Neuronal stem cell (in vitro differentiated cells): ENCODE measurements at regions not wholly inside any gene's neighbourhood (a gene's known extent, or its start where the extent isn't known, plus 50 kb on each side); places are given as distances from the start of the nearest gene placed in this dataset.

Experiments
- DNase-seq: peaks from one replicate; pipeline ENCODE4 v3.0.0-alpha.2; 2013; ENCODE audit warnings: low spot score
- H2AFZ ChIP-seq: one replicate; pipeline ENCODE4 v1.6.1; 2013; ENCODE audit warnings: mild to moderate bottlenecking, low read length, inconsistent platforms
- H2AK5ac ChIP-seq: 2 replicates; pipeline ENCODE4 v1.6.1; 2013; ENCODE audit warnings: low read depth, mild to moderate bottlenecking, inconsistent platforms, low read length, moderate library complexity, mixed read lengths
- H2BK120ac ChIP-seq: 2 replicates; pipeline ENCODE4 v1.6.1; 2013; ENCODE audit warnings: low read depth, mild to moderate bottlenecking, inconsistent platforms, low read length, moderate library complexity, mixed read lengths
- H2BK12ac ChIP-seq: one replicate; pipeline ENCODE4 v1.6.1; 2013; ENCODE audit warnings: low read length, inconsistent platforms
- H2BK15ac ChIP-seq: 2 replicates; pipeline ENCODE4 v1.6.1; 2013; ENCODE audit warnings: mild to moderate bottlenecking, low read length, inconsistent platforms, mixed read lengths
- H2BK5ac ChIP-seq: one replicate; pipeline ENCODE4 v1.6.1; 2013; ENCODE audit warnings: inconsistent platforms, mild to moderate bottlenecking, low read length, moderate library complexity
- H3K14ac ChIP-seq: one replicate; pipeline ENCODE4 v1.6.1; 2013; ENCODE audit warnings: low read length, inconsistent platforms
- H3K18ac ChIP-seq: 2 replicates; pipeline ENCODE4 v1.6.1; 2013; ENCODE audit warnings: low read length, inconsistent platforms
- H3K23ac ChIP-seq: 2 replicates; pipeline ENCODE4 v1.6.1; 2013; ENCODE audit warnings: low read depth, mild to moderate bottlenecking, mixed read lengths, low read length, inconsistent platforms; ENCODE audit not compliant: poor library complexity
- H3K27ac ChIP-seq: replicated peaks from 3 replicates; pipeline ENCODE4 v1.5.1; 2013; ENCODE audit warnings: low read length, inconsistent platforms
- H3K27me3 ChIP-seq, 3 experiments: 2 replicates each; pipeline ENCODE4 v1.6.1; 2013; ENCODE audit warnings: low read length in 3 of 3, mild to moderate bottlenecking in 2 of 3, inconsistent platforms in 1 of 3, low read depth in 1 of 3, mixed read lengths in 1 of 3, moderate library complexity in 1 of 3; ENCODE audit not compliant: control insufficient read depth in 3 of 3, insufficient read depth in 3 of 3
- H3K36me3 ChIP-seq, 2 donors: replicated peaks in 1 of 2; 2 replicates each; pipeline ENCODE4 v1.6.1; 2013; ENCODE audit warnings: low read length in 2 of 2; ENCODE audit not compliant: control insufficient read depth in 2 of 2, insufficient read depth in 2 of 2
- H3K4ac ChIP-seq: 2 replicates; pipeline ENCODE4 v1.6.1; 2013; ENCODE audit warnings: inconsistent platforms, mild to moderate bottlenecking, low read length, moderate library complexity
- H3K4me1 ChIP-seq, 2 donors: 1 replicate in 1 of 2; 2 replicates in 1 of 2; pipeline ENCODE4 v1.6.1; 2013; ENCODE audit warnings: low read length in 2 of 2, low read depth in 1 of 2; ENCODE audit not compliant: control insufficient read depth in 2 of 2, insufficient read depth in 1 of 2
- H3K4me2 ChIP-seq: one replicate; pipeline ENCODE4 v1.6.1; 2013; ENCODE audit warnings: mild to moderate bottlenecking, low read length, inconsistent platforms; ENCODE audit not compliant: insufficient read depth, poor library complexity, severe bottlenecking
- H3K4me3 ChIP-seq, 2 donors: 2 replicates each; pipeline ENCODE4 v1.5.1; 2013; ENCODE audit warnings: low read length in 2 of 2, mild to moderate bottlenecking in 2 of 2, inconsistent platforms in 1 of 2, moderate library complexity in 1 of 2
- H3K79me1 ChIP-seq: one replicate; pipeline ENCODE4 v1.6.1; 2013; ENCODE audit warnings: low read depth, mild to moderate bottlenecking, inconsistent platforms, low read length, moderate library complexity
- H3K9ac ChIP-seq: one replicate; pipeline ENCODE4 v1.6.1; 2013; ENCODE audit warnings: mild to moderate bottlenecking, low read depth, low read length, inconsistent platforms; ENCODE audit not compliant: poor library complexity
- H3K9me3 ChIP-seq, 2 donors: replicated peaks in 1 of 2; 2 replicates each; pipeline versions ENCODE3 to v1.6.1; 2013; ENCODE audit warnings: low read length in 2 of 2, mild to moderate bottlenecking in 2 of 2, inconsistent platforms in 1 of 2, low read depth in 1 of 2, mixed read lengths in 1 of 2, moderate library complexity in 1 of 2; ENCODE audit not compliant: control insufficient read depth in 2 of 2, insufficient read depth in 1 of 2
- H4K8ac ChIP-seq: one replicate; pipeline ENCODE4 v1.6.1; 2013; ENCODE audit warnings: low read depth, mild to moderate bottlenecking, inconsistent platforms, low read length, moderate library complexity
- H4K91ac ChIP-seq: one replicate; pipeline ENCODE4 v1.6.1; 2013; ENCODE audit warnings: low read length, low read depth, mild to moderate bottlenecking, inconsistent platforms; ENCODE audit not compliant: poor library complexity
- WGBS, 2 donors: extraction: QIAGEN DNeasy Blood & Tissue Kit; methylation state at CpG; one replicate each; pipeline ENCODE4 v1.1.7; 2013; ENCODE audit warnings: missing lambda C conversion rate in 2 of 2, mixed read lengths in 1 of 2; ENCODE audit not compliant: insufficient read length in 2 of 2, insufficient replicate concordance in 1 of 2; ENCODE audit errors: extremely low coverage in 2 of 2; 5-methylcytosine and 5-hydroxymethylcytosine counted together

DNA sequence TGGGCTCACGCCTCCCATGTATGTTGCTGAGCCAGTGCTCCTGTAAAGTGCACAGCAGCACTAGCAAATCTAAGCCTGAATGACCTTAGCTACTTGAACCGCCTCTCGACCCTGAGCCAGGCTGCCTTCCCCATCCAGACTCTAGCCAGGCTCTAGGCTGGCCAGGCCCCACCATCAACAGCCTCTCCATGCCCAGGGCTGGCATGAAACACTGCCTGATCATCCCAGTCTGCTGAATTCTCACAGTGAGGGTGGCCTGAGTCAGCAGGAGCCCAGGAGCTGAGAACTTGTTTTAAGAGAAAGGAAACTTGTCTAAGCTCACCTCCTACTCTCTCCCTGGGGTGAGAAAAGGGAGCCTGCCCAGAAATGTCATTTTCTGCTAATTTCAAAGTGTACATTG lies 733.3 kb downstream of the PTPRU start:
- no peaks in the 10 kb centered on the region for H3K79me1 ChIP-seq
- H3K4me2 ChIP-seq: no peak overlapping the region
- no peak overlapping the region for H2AFZ ChIP-seq
- no peak overlapping the region for H3K27ac ChIP-seq
- no peak for DNase-seq
- no peak overlapping the region for H3K9ac ChIP-seq
- no CpG with 5 or more reads among the region's 3 CpGs for WGBS, 2 donors
- H3K4me3 ChIP-seq: no peak overlapping the region
- H3K4me1 ChIP-seq: peaks cover 3 to 12% of the 10 kb centered on the region in 2 donors
- no peak overlapping the region for H3K14ac ChIP-seq
- H3K9me3 ChIP-seq: peaks cover 0 to 4% of the 10 kb centered on the region in 2 donors
- no peak overlapping the region for H2AK5ac ChIP-seq
- no peak overlapping the region for H3K18ac ChIP-seq
- no peak overlapping the region for H2BK15ac ChIP-seq
- H2BK120ac ChIP-seq: no peak overlapping the region
- no peak overlapping the region for H3K23ac ChIP-seq
- no peaks in the 10 kb centered on the region for H3K36me3 ChIP-seq
- H3K4ac ChIP-seq: no peak overlapping the region
- no peak overlapping the region for H4K8ac ChIP-seq
- H2BK12ac ChIP-seq: no peak overlapping the region
- H4K91ac ChIP-seq: no peak overlapping the region
- no peak overlapping the region for H2BK5ac ChIP-seq
- H3K27me3 ChIP-seq: no peaks in the 10 kb centered on the region

DNA sequence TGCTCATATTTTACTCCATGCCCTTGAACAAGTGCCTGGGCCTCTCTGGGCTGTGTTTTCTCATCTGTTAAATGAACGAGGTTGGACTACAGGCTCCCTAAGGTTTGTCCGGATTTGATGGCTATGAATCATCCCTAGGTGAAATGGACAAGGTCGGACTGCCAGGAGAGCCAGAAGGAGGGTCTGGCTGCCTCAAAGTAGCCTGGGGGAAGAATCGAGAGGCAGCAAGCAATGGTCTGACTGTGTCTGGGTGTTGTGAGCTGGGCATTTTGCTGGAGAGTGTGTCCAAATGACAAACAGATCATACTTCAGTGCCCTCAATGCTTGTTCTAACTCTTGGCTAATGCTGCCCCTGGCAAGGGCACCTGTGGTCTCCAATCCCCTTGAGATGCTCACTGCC lies 730.9 kb downstream of the PTPRU start:
- H3K36me3 ChIP-seq: no peaks in the 10 kb centered on the region
- no peak overlapping the region for H3K4ac ChIP-seq
- H2BK5ac ChIP-seq: no peak overlapping the region
- H4K91ac ChIP-seq: no peak overlapping the region
- no peak overlapping the region for H2AK5ac ChIP-seq
- H2BK12ac ChIP-seq: no peak overlapping the region
- H3K27ac ChIP-seq: no peak overlapping the region
- no peak overlapping the region for H3K4me2 ChIP-seq
- no peak for DNase-seq
- H2AFZ ChIP-seq: no peak overlapping the region
- H3K4me3 ChIP-seq: no peak overlapping the region
- H3K4me1 ChIP-seq: peaks cover 0 to 5% of the 10 kb centered on the region in 2 donors
- H3K9me3 ChIP-seq: peaks cover 0 to 4% of the 10 kb centered on the region in 2 donors
- no peak overlapping the region for H2BK15ac ChIP-seq
- no CpG with 5 or more reads among the region's 4 CpGs for WGBS, 2 donors
- peak overlapping the region; percentile 67 for H3K9ac ChIP-seq
- no peak overlapping the region for H2BK120ac ChIP-seq
- H4K8ac ChIP-seq: no peak overlapping the region
- H3K79me1 ChIP-seq: no peaks in the 10 kb centered on the region
- H3K14ac ChIP-seq: no peak overlapping the region
- H3K23ac ChIP-seq: no peak overlapping the region
- H3K27me3 ChIP-seq: no peaks in the 10 kb centered on the region
- no peak overlapping the region for H3K18ac ChIP-seq

DNA sequence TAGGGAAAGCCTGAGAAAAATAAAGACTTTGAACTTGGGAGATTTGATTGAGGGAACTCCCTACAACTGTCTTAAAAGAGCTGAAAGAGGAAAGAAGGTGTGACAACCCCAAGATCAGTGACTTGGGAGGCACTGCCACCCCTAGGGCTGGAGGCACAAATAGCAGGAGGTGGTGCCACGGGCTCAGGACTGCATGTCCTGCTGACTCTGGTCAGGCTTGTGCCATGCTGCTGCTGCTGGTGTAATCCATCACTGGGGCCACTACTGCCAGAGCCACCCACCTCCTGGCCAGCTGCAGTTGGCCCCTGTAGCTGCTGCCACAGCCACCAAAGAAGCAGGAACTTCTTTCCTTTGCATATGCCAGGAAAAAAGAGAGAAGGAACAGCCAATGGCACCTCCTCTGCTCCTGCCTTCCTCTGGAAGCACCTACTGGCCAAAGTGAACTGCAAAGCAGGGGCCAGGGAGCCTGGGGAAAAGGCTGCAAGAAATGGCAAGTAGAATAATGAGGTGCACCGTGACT lies 730.3 kb downstream of the PTPRU start:
- Histone ChIP-seq H3K9ac (no peak overlapping the region), H3K4me1 (peaks cover 0 to 5% of the 10 kb centered on the region in 2 donors), H3K79me1 (no peaks in the 10 kb centered on the region), H2BK15ac (no peak overlapping the region), H3K36me3 (no peaks in the 10 kb centered on the region), H4K8ac (no peak overlapping the region), H4K91ac (no peak overlapping the region), H2BK12ac (no peak overlapping the region), H2BK120ac (no peak overlapping the region), H3K27ac (no peak overlapping the region), H2AK5ac (no peak overlapping the region), H3K4me2 (no peak overlapping the region), H3K9me3 (peaks cover 0 to 4% of the 10 kb centered on the region in 2 donors), H3K27me3 (no peaks in the 10 kb centered on the region), H3K18ac (no peak overlapping the region), H2BK5ac (no peak overlapping the region), H3K4me3 (peak overlapping the region in 1 of 2 donors; percentile 14), H3K14ac (no peak overlapping the region), H2AFZ (no peak overlapping the region), H3K4ac (no peak overlapping the region), H3K23ac (no peak overlapping the region)
- no peak for DNase-seq
- no CpG with 5 or more reads among the region's 2 CpGs for WGBS, 2 donors

DNA sequence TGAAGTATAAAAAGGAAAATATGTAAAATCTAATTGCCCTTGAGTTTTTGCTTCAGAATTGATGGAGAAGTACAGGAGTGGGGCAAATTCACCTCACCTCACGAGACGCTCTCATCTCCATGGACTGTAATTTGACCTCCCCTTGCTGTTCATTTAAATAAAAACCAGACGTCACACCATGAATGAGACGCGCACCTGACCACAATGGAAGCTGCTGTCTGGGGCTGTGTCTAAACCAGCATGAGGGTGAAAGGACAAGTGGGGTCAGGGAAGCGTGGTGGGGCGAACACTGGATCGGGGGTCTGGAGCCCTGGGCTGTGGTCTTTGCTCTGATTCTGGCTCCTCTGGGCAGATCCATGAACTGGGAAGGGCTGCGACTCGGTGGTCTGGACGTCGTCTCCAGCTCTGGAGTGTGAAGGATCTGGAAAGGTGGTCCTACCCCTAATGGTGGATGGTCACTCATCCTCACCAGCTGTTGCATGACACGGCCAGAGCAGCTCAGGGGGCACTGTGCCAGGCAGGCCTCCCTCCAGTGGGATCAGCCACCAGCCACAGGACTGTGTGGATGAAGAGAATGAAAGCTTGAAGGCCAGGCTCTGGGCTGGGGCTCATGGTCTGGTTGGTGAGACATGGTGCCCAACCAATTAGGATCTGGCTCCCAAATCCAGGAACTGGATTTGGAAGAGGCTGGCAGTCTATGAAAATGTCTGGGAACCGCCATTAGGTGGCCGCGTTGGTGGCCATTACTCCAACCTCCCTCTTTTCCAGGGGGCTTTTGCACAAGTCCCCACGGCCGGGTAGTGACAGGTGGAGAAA lies 728.6 kb downstream of the PTPRU start:
- Histone ChIP-seq H2BK12ac (no peak overlapping the region), H3K79me1 (no peaks in the 10 kb centered on the region), H3K4me2 (no peak overlapping the region), H4K91ac (no peak overlapping the region), H3K23ac (peak overlapping the region; percentile 82), H2AK5ac (no peak overlapping the region), H2BK5ac (no peak overlapping the region), H3K4ac (no peak overlapping the region), H3K36me3 (no peaks in the 10 kb centered on the region), H2BK120ac (no peak overlapping the region), H4K8ac (no peak overlapping the region), H3K9ac (no peak overlapping the region), H2BK15ac (peak overlapping the region; percentile 22), H3K18ac (peak overlapping the region; percentile 74), H3K4me3 (no peak overlapping the region), H3K14ac (no peak overlapping the region), H3K27me3 (no peaks in the 10 kb centered on the region), H3K9me3 (peaks cover 0 to 4% of the 10 kb centered on the region in 2 donors), H2AFZ (no peak overlapping the region), H3K4me1 (peaks cover 0 to 19% of the 10 kb centered on the region in 2 donors), H3K27ac (no peak overlapping the region)
- no CpG with 5 or more reads among the region's 18 CpGs for WGBS, 2 donors
- DNase-seq: no peak
